ENCODE measurements at regions not wholly inside any gene's neighbourhood (a gene's known extent, or its start where the extent isn't known, plus 50 kb on each side); places are given as distances from the start of the nearest gene placed in this dataset.

- no peak for DNase-seq
Observed at GRCh38 chr2:105571445-105571987, 172.7 kb upstream of the FHL2 start.

- no peak for DNase-seq
Observed at GRCh38 chr2:105570757-105571156, 171.9 kb upstream of the FHL2 start.

GRCh38 chr2:105570326-105570725 lies 171.5 kb upstream of the FHL2 start:
- DNase-seq = no peak

GRCh38 chr2:105569606-105570005 lies 170.8 kb upstream of the FHL2 start:
- no peak for DNase-seq

GRCh38 chr2:105567996-105568494 lies 169.2 kb upstream of the FHL2 start:
- no peak for DNase-seq

- DNase-seq = no peak
Observed at GRCh38 chr2:105563000-105563719, 164.3 kb upstream of the FHL2 start.

- DNase-seq = no peak
Observed at GRCh38 chr2:105561401-105561800, 162.6 kb upstream of the FHL2 start.

- DNase-seq = no peak
Observed at GRCh38 chr2:105560157-105560556, 161.3 kb upstream of the FHL2 start.

- DNase-seq = peak in 1 of 2 donors; percentile 20
Observed at GRCh38 chr2:105557021-105557920, 158.4 kb upstream of the FHL2 start.

- DNase-seq = no peak
Observed at GRCh38 chr2:105556366-105556765, 157.5 kb upstream of the FHL2 start.

GRCh38 chr2:105554235-105554634 lies 155.4 kb upstream of the FHL2 start:
- no peak for DNase-seq

GRCh38 chr2:105553538-105554196 lies 154.8 kb upstream of the FHL2 start:
- no peak for DNase-seq

- no peak for DNase-seq
Observed at GRCh38 chr2:105546628-105546974, 147.8 kb upstream of the FHL2 start.

GRCh38 chr2:105545730-105546627 lies 147.1 kb upstream of the FHL2 start:
- peak in 1 of 2 donors; percentile 8 for DNase-seq

GRCh38 chr2:105544591-105545377 lies 145.9 kb upstream of the FHL2 start:
- no peak for DNase-seq

GRCh38 chr2:105541189-105542050 lies 142.6 kb upstream of the FHL2 start:
- DNase-seq = no peak

GRCh38 chr2:105540642-105541041 lies 141.8 kb upstream of the FHL2 start:
- no peak for DNase-seq

- DNase-seq = no peak
Observed at GRCh38 chr2:105539331-105539730, 140.5 kb upstream of the FHL2 start.

- DNase-seq = no peak
Observed at GRCh38 chr2:105538840-105539239, 140.0 kb upstream of the FHL2 start.
